ENCODE measurements at regions not wholly inside any gene's neighbourhood (a gene's known extent, or its start where the extent isn't known, plus 50 kb on each side); places are given as distances from the start of the nearest gene placed in this dataset.
"Not testable (repeated sequence)": the region's sequence is repeated elsewhere in the genome, so short reads cannot be mapped to it uniquely, and the experiment has no call there.

- DNase-seq: no peak
Measured at GRCh38 chr11:79503028-79503427, 62.2 kb upstream of the TENM4 start.

- DNase-seq: no peak
Measured at GRCh38 chr11:79501707-79502106, 60.9 kb upstream of the TENM4 start.

- DNase-seq: not testable (repeated sequence)
Measured at GRCh38 chr11:79499929-79500328, 59.1 kb upstream of the TENM4 start.

- no peak for DNase-seq
Measured at GRCh38 chr11:79498667-79499066, 57.8 kb upstream of the TENM4 start.

- DNase-seq: no peak
Measured at GRCh38 chr11:79493555-79494171, 52.8 kb upstream of the TENM4 start.

GRCh38 chr11:79492008-79492407 lies 51.2 kb upstream of the TENM4 start:
- no peak for DNase-seq
